ENCODE measurements at regions not wholly inside any gene's neighbourhood (a gene's known extent, or its start where the extent isn't known, plus 50 kb on each side); places are given as distances from the start of the nearest gene placed in this dataset.

- Histone ChIP-seq H3K9me2 (ENCODE audit: insufficient read depth) (no peaks in the 10 kb centered on the region; the same call in 1 of the 2 replicates), H3K36me3 (ENCODE audit: control insufficient read depth in 1 of 2, insufficient read depth in 2 of 2, low read length in 2 of 2) (no peaks in the 10 kb centered on the region), H3K27me3 (ENCODE audit: insufficient read depth, low read length) (0 out of 2 replicates have a peak, but pooled peaks cover 4% of the 10 kb centered on the region), H3K9me3 (ENCODE audit: control insufficient read depth in 1 of 2, insufficient read depth in 1 of 2, low read depth in 1 of 2, low read length in 2 of 2) (no peaks in the 10 kb centered on the region), H3K4me2 (ENCODE audit: low read length) (no peak overlapping the region), H3K27ac (ENCODE audit: low read depth, low read length) (no peak overlapping the region), H3K79me2 (ENCODE audit: insufficient read depth, low read length) (no peaks in the 10 kb centered on the region), H3K9ac (ENCODE audit: low read length) (no peak overlapping the region), H3K4me3 (replicated peaks in 1 of 2; ENCODE audit: low read depth in 1 of 2, low read length in 2 of 2) (no peak overlapping the region), H4K20me1 (ENCODE audit: insufficient read depth) (no peaks in the 10 kb centered on the region), H2AFZ (ENCODE audit: low read depth, low read length, poor library complexity, severe bottlenecking) (no peak overlapping the region), H3K4me1 (ENCODE audit: control insufficient read depth in 1 of 2, insufficient read depth in 2 of 2, low read length in 2 of 2) (no peaks in the 10 kb centered on the region)
- no peak for DNase-seq (ENCODE audit: low read depth, low spot score)
- intact Hi-C loops (cut with micrococcal nuclease): no loop called here
- ChIA-PET CTCF (no interaction called here), POLR2A (no interaction called here), RAD21 (ENCODE audit: low non-redundant PET in 1 of 2, low total read pairs in 2 of 2, uncharacterized antibody in 2 of 2, unreplicated experiment in 2 of 2) (no interaction called here)
- ATAC-seq: no peak
- TF ChIP-seq ATF3 (IDR thresholded peaks at IDR 0.05): no peak
- no peak for TF ChIP-seq FOSL1 (IDR thresholded peaks at IDR 0.05; ENCODE audit: low read depth)
- no peak for TF ChIP-seq EZH2phosphoT487 (IDR thresholded peaks at IDR 0.05; ENCODE audit: borderline replicate concordance)
- TF ChIP-seq CBX3 (IDR thresholded peaks at IDR 0.05; ENCODE audit: low read depth): no peak
- no peak for TF ChIP-seq SIN3A (IDR thresholded peaks at IDR 0.05; ENCODE audit: low read depth)
- TF ChIP-seq YY1 (IDR thresholded peaks at IDR 0.05; ENCODE audit: extremely low read depth, insufficient replicate concordance, low read depth, low read length): no peak
- TF ChIP-seq ZNF274 (IDR thresholded peaks at IDR 0.05; ENCODE audit: low read depth, low read length): no peak
- TF ChIP-seq TCF7L2 (IDR thresholded peaks at IDR 0.05; ENCODE audit: borderline replicate concordance, extremely low read depth, insufficient read depth, insufficient read length): no peak
- no peak for TF ChIP-seq JUND (IDR thresholded peaks at IDR 0.05)
- no peak for TF ChIP-seq SP1 (IDR thresholded peaks at IDR 0.05; ENCODE audit: low read depth)
- BruUV-seq (replicated peaks): no TSS peak
Observed at GRCh38 chr7:142698429-142698828, 50.8 kb upstream of the PRSS1 start.

- 0 out of 2 replicates have a peak, but pooled peaks cover 4% of the 10 kb centered on the region for H3K27me3 ChIP-seq (ENCODE audit: insufficient read depth, low read length)
- ChIA-PET POLR2A (no interaction called here), CTCF (no interaction called here), RAD21 (ENCODE audit: low non-redundant PET in 1 of 2, low total read pairs in 2 of 2, uncharacterized antibody in 2 of 2, unreplicated experiment in 2 of 2) (no interaction called here)
- no peaks in the 10 kb centered on the region for H3K4me1 ChIP-seq (ENCODE audit: control insufficient read depth in 1 of 2, insufficient read depth in 2 of 2, low read length in 2 of 2)
- ATAC-seq: no peak
- H3K27ac ChIP-seq (ENCODE audit: low read depth, low read length): no peak overlapping the region
- H2AFZ ChIP-seq (ENCODE audit: low read depth, low read length, poor library complexity, severe bottlenecking): no peak overlapping the region
- no peaks in the 10 kb centered on the region for H3K79me2 ChIP-seq (ENCODE audit: insufficient read depth, low read length)
- H3K4me3 ChIP-seq (replicated peaks in 1 of 2; ENCODE audit: low read depth in 1 of 2, low read length in 2 of 2): no peak overlapping the region
- BruUV-seq (replicated peaks): no TSS peak
- intact Hi-C loops (cut with micrococcal nuclease): no loop called here
- no peak overlapping the region for H3K4me2 ChIP-seq (ENCODE audit: low read length)
- no peaks in the 10 kb centered on the region for H4K20me1 ChIP-seq (ENCODE audit: insufficient read depth)
- no peaks in the 10 kb centered on the region; the same call in 1 of the 2 replicates for H3K9me2 ChIP-seq (ENCODE audit: insufficient read depth)
- H3K36me3 ChIP-seq (ENCODE audit: control insufficient read depth in 1 of 2, insufficient read depth in 2 of 2, low read length in 2 of 2): no peaks in the 10 kb centered on the region
- DNase-seq (ENCODE audit: low read depth, low spot score): no peak
- no peak overlapping the region for H3K9ac ChIP-seq (ENCODE audit: low read length)
- no peaks in the 10 kb centered on the region for H3K9me3 ChIP-seq (ENCODE audit: control insufficient read depth in 1 of 2, insufficient read depth in 1 of 2, low read depth in 1 of 2, low read length in 2 of 2)
- no peak for TF ChIP-seq EZH2 (IDR thresholded peaks at IDR 0.05)
- no peak for TF ChIP-seq EGR1 (IDR thresholded peaks at IDR 0.05; ENCODE audit: low read depth)
- TF ChIP-seq ZFX (IDR thresholded peaks at IDR 0.05): no peak
- TF ChIP-seq EZH2phosphoT487 (IDR thresholded peaks at IDR 0.05; ENCODE audit: borderline replicate concordance): no peak
- TF ChIP-seq CEBPB (IDR thresholded peaks at IDR 0.05; ENCODE audit: low read depth): no peak
- TF ChIP-seq SP1 (IDR thresholded peaks at IDR 0.05; ENCODE audit: low read depth): no peak
- no peak for TF ChIP-seq CTCF (IDR thresholded peaks at IDR 0.05 in 2 of 3, conservative IDR thresholded peaks at IDR 0.05 in 1 of 3; ENCODE audit: borderline replicate concordance in 1 of 3, insufficient read depth in 1 of 3, low read depth in 2 of 3, low read length in 2 of 3)
- no peak for TF ChIP-seq SRF (IDR thresholded peaks at IDR 0.05; ENCODE audit: low read depth)
- TF ChIP-seq TCF7L2 (IDR thresholded peaks at IDR 0.05; ENCODE audit: borderline replicate concordance, extremely low read depth, insufficient read depth, insufficient read length): no peak
- TF ChIP-seq POLR2A (IDR thresholded peaks at IDR 0.05; ENCODE audit: borderline replicate concordance, extremely low read depth, insufficient read depth, insufficient read length): no peak
- TF ChIP-seq REST (IDR thresholded peaks at IDR 0.05; ENCODE audit: low read depth): no peak
Observed at GRCh38 chr7:142697270-142697669, 52.0 kb upstream of the PRSS1 start.

Measured in HCT116 (cell line).